SU-DHL-6 (cell line): ENCODE measurements at regions not wholly inside any gene's neighbourhood (a gene's known extent, or its start where the extent isn't known, plus 50 kb on each side); places are given as distances from the start of the nearest gene placed in this dataset.

Experiments used
- H2AFZ ChIP-seq: fragments of 200-600 bp; sonication (generic); 2 replicates; pipeline ENCODE4 v1.6.1; 2014; ENCODE audit warnings: low read depth, mild to moderate bottlenecking, moderate library complexity, mixed read lengths, antibody characterized with exemption, low read length; ENCODE audit not compliant: severe bottlenecking
- H3F3A ChIP-seq: fragments of 200-600 bp; shearing (Covaris generic); 2 replicates; pipeline ENCODE4 v1.6.0; 2016; ENCODE audit warnings: antibody characterized with exemption, mild to moderate bottlenecking; ENCODE audit not compliant: insufficient read depth
- H3K27ac ChIP-seq: fragments of 200-600 bp; sonication (generic); 2 replicates; pipeline ENCODE4 v1.5.1; 2016; ENCODE audit warnings: low read depth, mild to moderate bottlenecking, low read length, moderate library complexity, mixed read lengths
- H3K27me3 ChIP-seq: fragments of 200-600 bp; sonication (generic), shearing (Covaris generic); 2 replicates; pipeline ENCODE4 v1.6.0; 2014; ENCODE audit warnings: mild to moderate bottlenecking, low read length
- H3K36me3 ChIP-seq: fragments of 200-600 bp; sonication (generic); 2 replicates; pipeline ENCODE4 v1.6.1; 2014; ENCODE audit warnings: mild to moderate bottlenecking, low read length, mixed read lengths
- H3K4me2 ChIP-seq: fragments of 300-600, 200-600 bp; shearing (Covaris generic), sonication (generic); 2 replicates; pipeline ENCODE4 v1.6.0; 2014; ENCODE audit warnings: low read length, low read depth, mild to moderate bottlenecking; ENCODE audit not compliant: poor library complexity, severe bottlenecking
- H3K4me3 ChIP-seq: fragments of 200-600 bp; sonication (generic); 2 replicates; pipeline ENCODE4 v1.5.1; 2014; ENCODE audit warnings: antibody characterized with exemption, low read length, mild to moderate bottlenecking, mixed read lengths; ENCODE audit not compliant: insufficient read depth, poor library complexity, severe bottlenecking
- H3K79me2 ChIP-seq: fragments of 200-600 bp; sonication (generic); 2 replicates; pipeline ENCODE4 v1.6.1; 2014; ENCODE audit warnings: mild to moderate bottlenecking, low read length, moderate library complexity; ENCODE audit not compliant: insufficient read depth
- H3K9ac ChIP-seq: fragments of 200-600 bp; sonication (generic); 2 replicates; pipeline ENCODE4 v1.7.0; 2014; ENCODE audit warnings: mild to moderate bottlenecking, low read length
- H3K9me2 ChIP-seq: fragments of 200-600 bp; sonication (generic); replicated peaks from 2 replicates; pipeline ENCODE4 v1.6.1; 2014; ENCODE audit warnings: low read length; ENCODE audit not compliant: insufficient read depth
- H3K9me3 ChIP-seq: fragments of 200-600 bp; sonication (generic); 2 replicates; pipeline ENCODE4 v1.6.1; 2014; ENCODE audit warnings: low read length, mixed read lengths; ENCODE audit not compliant: insufficient read depth
- H4K20me1 ChIP-seq: fragments of 200-600 bp; sonication (generic); 2 replicates; pipeline ENCODE4 v1.6.1; 2014; ENCODE audit warnings: low read depth, mild to moderate bottlenecking, antibody characterized with exemption, low read length, moderate library complexity, mixed read lengths
- CTCF ChIP-seq: fragments of 200-600 bp; sonication (generic); IDR thresholded peaks from one replicate; pipeline ENCODE4 v1.5.1; 2017; ENCODE audit warnings: antibody characterized with exemption, mild to moderate bottlenecking, low read length, moderate library complexity; ENCODE audit not compliant: insufficient read depth, poor library complexity, severe bottlenecking
- EZH2phosphoT487 ChIP-seq: fragments of 200-600 bp; sonication (generic), shearing (Covaris generic); conservative IDR thresholded peaks from 2 replicates; pipeline ENCODE4 v1.6.1; 2018; ENCODE audit warnings: mild to moderate bottlenecking, antibody characterized with exemption, low read length, moderate library complexity, mixed read lengths

GRCh38 chr4:179130122-179130714 lies 1688.0 kb upstream of the AGA start:
- H3K27me3 ChIP-seq = no peaks in the 10 kb centered on the region
- H2AFZ ChIP-seq = no peak overlapping the region
- H3K9ac ChIP-seq = no peak overlapping the region
- H3F3A ChIP-seq = no peaks in the 10 kb centered on the region
- peaks cover 3% of the 10 kb centered on the region; the same call in 1 of the 2 replicates for H4K20me1 ChIP-seq
- no peak overlapping the region for H3K4me3 ChIP-seq
- no peaks in the 10 kb centered on the region for H3K9me3 ChIP-seq
- no peak overlapping the region for H3K4me2 ChIP-seq
- H3K27ac ChIP-seq = no peak overlapping the region
- H3K79me2 ChIP-seq = no peaks in the 10 kb centered on the region
- no peaks in the 10 kb centered on the region for H3K9me2 ChIP-seq
- TF ChIP-seq EZH2phosphoT487 (no peak), CTCF (no peak)
- H3K36me3 ChIP-seq = no peaks in the 10 kb centered on the region

GRCh38 chr4:179145746-179146525 lies 1703.7 kb upstream of the AGA start:
- Histone ChIP-seq H3K4me3 (no peak overlapping the region), H4K20me1 (no peaks in the 10 kb centered on the region), H3K27ac (no peak overlapping the region), H3K27me3 (no peaks in the 10 kb centered on the region), H3K36me3 (no peaks in the 10 kb centered on the region), H3K9me3 (no peaks in the 10 kb centered on the region), H3F3A (no peaks in the 10 kb centered on the region), H3K9ac (no peak overlapping the region), H3K79me2 (no peaks in the 10 kb centered on the region), H2AFZ (no peak overlapping the region), H3K9me2 (no peaks in the 10 kb centered on the region), H3K4me2 (no peak overlapping the region)
- TF ChIP-seq CTCF (no peak), EZH2phosphoT487 (no peak)

GRCh38 chr4:179151770-179152169 lies 1709.5 kb upstream of the AGA start:
- Histone ChIP-seq H3K4me3 (no peak overlapping the region), H2AFZ (no peak overlapping the region), H3K79me2 (no peaks in the 10 kb centered on the region), H3K9ac (no peak overlapping the region), H3K9me2 (no peaks in the 10 kb centered on the region), H3K27me3 (no peaks in the 10 kb centered on the region), H3K4me2 (no peak overlapping the region), H3K9me3 (no peaks in the 10 kb centered on the region), H4K20me1 (no peaks in the 10 kb centered on the region), H3K27ac (no peak overlapping the region), H3K36me3 (no peaks in the 10 kb centered on the region), H3F3A (no peaks in the 10 kb centered on the region)
- TF ChIP-seq CTCF (no peak), EZH2phosphoT487 (no peak)
